Neural crest cell (in vitro differentiated cells): ENCODE measurements at regions not wholly inside any gene's neighbourhood (a gene's known extent, or its start where the extent isn't known, plus 50 kb on each side); places are given as distances from the start of the nearest gene placed in this dataset.
"Not testable (repeated sequence)": the region's sequence is repeated elsewhere in the genome, so short reads cannot be mapped to it uniquely, and the experiment has no call there.

Source experiments
- DNase-seq: peaks from one replicate; pipeline ENCODE4 v3.0.0; 2021; ENCODE audit warnings: low read depth, mixed read lengths, low spot score
- H3K27ac Mint-ChIP-seq: one replicate; pipeline ENCODE4 v1.8.0; 2021; ENCODE audit warnings: mild to moderate bottlenecking, mixed read lengths; ENCODE audit not compliant: unreplicated experiment
- H3K27me3 Mint-ChIP-seq: 2 replicates; pipeline ENCODE4 v1.8.0; 2021; ENCODE audit warnings: low read depth, mild to moderate bottlenecking, mixed read lengths
- H3K36me3 Mint-ChIP-seq: 2 replicates; pipeline ENCODE4 v1.8.0; 2021; ENCODE audit warnings: low read depth, mild to moderate bottlenecking, mixed read lengths
- H3K4me1 Mint-ChIP-seq: 2 replicates; pipeline ENCODE4 v1.8.0; 2021; ENCODE audit warnings: mixed read lengths
- H3K4me3 Mint-ChIP-seq: one replicate; pipeline ENCODE4 v1.8.0; 2021; ENCODE audit warnings: mild to moderate bottlenecking, mixed read lengths
- H3K9me3 Mint-ChIP-seq: 2 replicates; pipeline ENCODE4 v1.8.0; 2021; ENCODE audit warnings: mixed read lengths
- CTCF ChIP-seq: fragments of 200-600 bp; sonication (generic); conservative IDR thresholded peaks from 2 replicates; pipeline ENCODE4 v1.5.0; 2021; ENCODE audit warnings: antibody characterized with exemption, mild to moderate bottlenecking

- not testable (repeated sequence) for DNase-seq, H3K4me3 Mint-ChIP-seq, H3K9me3 Mint-ChIP-seq, H3K36me3 Mint-ChIP-seq, H3K4me1 Mint-ChIP-seq, H3K27me3 Mint-ChIP-seq, H3K27ac Mint-ChIP-seq
Measured at GRCh38 chr13:52324831-52325230, 81.1 kb downstream of the THSD1 start.

- Mint-ChIP-seq H3K36me3 (no peaks in the 10 kb centered on the region), H3K9me3 (no peaks in the 10 kb centered on the region), H3K4me1 (no peaks in the 10 kb centered on the region), H3K4me3 (no peak overlapping the region), H3K27ac (no peak overlapping the region), H3K27me3 (no peaks in the 10 kb centered on the region)
- TF ChIP-seq CTCF: no peak
- no peak for DNase-seq
Measured at GRCh38 chr13:52319876-52320275, 86.1 kb downstream of the THSD1 start.

- H3K4me1 Mint-ChIP-seq, DNase-seq, H3K27me3 Mint-ChIP-seq, H3K4me3 Mint-ChIP-seq, H3K27ac Mint-ChIP-seq, H3K36me3 Mint-ChIP-seq: not testable (repeated sequence)
- peaks cover 15% of the 10 kb centered on the region for H3K9me3 Mint-ChIP-seq
Measured at GRCh38 chr13:52309833-52310232, 96.1 kb downstream of the THSD1 start.

GRCh38 chr13:52306336-52306735 is 99.6 kb downstream of the THSD1 start:
- H3K4me3 Mint-ChIP-seq, H3K9me3 Mint-ChIP-seq, DNase-seq, H3K36me3 Mint-ChIP-seq, H3K4me1 Mint-ChIP-seq, H3K27ac Mint-ChIP-seq, H3K27me3 Mint-ChIP-seq: not testable (repeated sequence)

GRCh38 chr13:52303098-52303497 is 102.9 kb downstream of the THSD1 start:
- not testable (repeated sequence) for H3K27ac Mint-ChIP-seq, H3K27me3 Mint-ChIP-seq, H3K4me3 Mint-ChIP-seq, DNase-seq, H3K9me3 Mint-ChIP-seq, H3K4me1 Mint-ChIP-seq, H3K36me3 Mint-ChIP-seq

- not testable (repeated sequence) for H3K4me3 Mint-ChIP-seq, H3K4me1 Mint-ChIP-seq, H3K27ac Mint-ChIP-seq, H3K36me3 Mint-ChIP-seq, DNase-seq, H3K9me3 Mint-ChIP-seq, H3K27me3 Mint-ChIP-seq
Measured at GRCh38 chr13:52302688-52303087, 103.3 kb downstream of the THSD1 start.

GRCh38 chr13:52301810-52302400 is 104.1 kb downstream of the THSD1 start:
- H3K4me1 Mint-ChIP-seq, H3K27me3 Mint-ChIP-seq, H3K4me3 Mint-ChIP-seq, DNase-seq, H3K9me3 Mint-ChIP-seq, H3K27ac Mint-ChIP-seq, H3K36me3 Mint-ChIP-seq: not testable (repeated sequence)

GRCh38 chr13:52298079-52298661 is 107.8 kb downstream of the THSD1 start:
- not testable (repeated sequence) for DNase-seq, H3K4me3 Mint-ChIP-seq, H3K27me3 Mint-ChIP-seq, H3K9me3 Mint-ChIP-seq, H3K4me1 Mint-ChIP-seq, H3K27ac Mint-ChIP-seq, H3K36me3 Mint-ChIP-seq

GRCh38 chr13:52288891-52289290 is 117.1 kb downstream of the THSD1 start:
- not testable (repeated sequence) for H3K9me3 Mint-ChIP-seq, H3K27ac Mint-ChIP-seq, DNase-seq, H3K27me3 Mint-ChIP-seq, H3K36me3 Mint-ChIP-seq, H3K4me1 Mint-ChIP-seq, H3K4me3 Mint-ChIP-seq

GRCh38 chr13:52281387-52281786 is 122.0 kb upstream of the NEK3 start:
- H3K4me3 Mint-ChIP-seq, H3K27me3 Mint-ChIP-seq, H3K4me1 Mint-ChIP-seq, DNase-seq, H3K9me3 Mint-ChIP-seq, H3K36me3 Mint-ChIP-seq, H3K27ac Mint-ChIP-seq: not testable (repeated sequence)

- not testable (repeated sequence) for H3K27ac Mint-ChIP-seq, H3K4me1 Mint-ChIP-seq, H3K27me3 Mint-ChIP-seq, DNase-seq, H3K9me3 Mint-ChIP-seq, H3K36me3 Mint-ChIP-seq, H3K4me3 Mint-ChIP-seq
Measured at GRCh38 chr13:52279408-52279807, 120.0 kb upstream of the NEK3 start.

- not testable (repeated sequence) for H3K27me3 Mint-ChIP-seq, H3K4me3 Mint-ChIP-seq, H3K4me1 Mint-ChIP-seq, H3K36me3 Mint-ChIP-seq, H3K27ac Mint-ChIP-seq, H3K9me3 Mint-ChIP-seq, DNase-seq
Measured at GRCh38 chr13:52254299-52254698, 94.9 kb upstream of the NEK3 start.

GRCh38 chr13:52240752-52241151 is 81.4 kb upstream of the NEK3 start:
- H3K4me1 Mint-ChIP-seq, DNase-seq, H3K27ac Mint-ChIP-seq, H3K9me3 Mint-ChIP-seq, H3K4me3 Mint-ChIP-seq, H3K36me3 Mint-ChIP-seq, H3K27me3 Mint-ChIP-seq: not testable (repeated sequence)
